Testis (tissue), 2 donors: ENCODE measurements at regions not wholly inside any gene's neighbourhood (a gene's known extent, or its start where the extent isn't known, plus 50 kb on each side); places are given as distances from the start of the nearest gene placed in this dataset.
A peak's percentile ranks its signal among the peaks of the same experiment; 100 is the strongest.

Experiments used
- DNase-seq: peaks from one replicate; pipeline ENCODE4 v3.0.0-alpha.2; 2019
- H3K27ac ChIP-seq, 2 donors: fragments of 200-600 bp; sonication (generic); one replicate each; pipeline ENCODE4 v1.5.1; 2019
- H3K27me3 ChIP-seq: fragments of 200-600 bp; sonication (generic); one replicate; pipeline ENCODE4 v1.5.1; 2019
- H3K36me3 ChIP-seq: fragments of 200-600 bp; sonication (generic); one replicate; pipeline ENCODE4 v1.5.1; 2017; ENCODE audit warnings: low read depth; ENCODE audit errors: missing control alignments
- H3K4me1 ChIP-seq: fragments of 200-600 bp; sonication (generic); one replicate; pipeline ENCODE4 v1.5.1; 2019
- H3K4me3 ChIP-seq, 2 donors: fragments of 200-600 bp; sonication (generic); one replicate each; pipeline ENCODE4 v1.5.1; 2017 to 2019
- H3K9me3 ChIP-seq: fragments of 200-600 bp; sonication (generic); one replicate; pipeline ENCODE4 v1.5.1; 2017
- POLR2A ChIP-seq: fragments of 450-650 bp; IDR thresholded peaks from one replicate; pipeline ENCODE4 v1.6.1; 2017; ENCODE audit warnings: antibody characterized with exemption, mild to moderate bottlenecking, moderate library complexity
- WGBS, 2 donors: methylation state at CpG; one replicate each; pipeline ENCODE4 v1.1.5; 2018; 5-methylcytosine and 5-hydroxymethylcytosine counted together
- intact Hi-C: fragments of 100-400 bp; cut with DNase I; formaldehyde crosslinking; loops from one replicate; pipeline ENCODE4 v1.15.1; 2023; ENCODE audit warnings: low total_unique reads
- TF ChIP-seq, protein P1 (sequence below), 3 experiments: fragments of 450-650 bp in 2 of 3; fragments of 200-600 bp in 1 of 3; sonication (generic) in 1 of 3; IDR thresholded peaks; one replicate each; pipeline ENCODE4 v1.5.1; 2016 to 2019; ENCODE audit warnings: antibody characterized with exemption in 3 of 3, mild to moderate bottlenecking in 2 of 3, moderate library complexity in 1 of 3

GRCh38 chr1:164922585-164922984, 363.6 kb downstream of the PBX1 start:
- Histone ChIP-seq H3K4me1 (no peaks in the 10 kb centered on the region), H3K9me3 (no peaks in the 10 kb centered on the region), H3K27ac (no peak overlapping the region), H3K27me3 (no peaks in the 10 kb centered on the region), H3K36me3 (no peaks in the 10 kb centered on the region), H3K4me3 (no peak overlapping the region)
- DNase-seq, result no peak
- intact Hi-C loops, result no loop called here
- TF ChIP-seq, protein P1, sequence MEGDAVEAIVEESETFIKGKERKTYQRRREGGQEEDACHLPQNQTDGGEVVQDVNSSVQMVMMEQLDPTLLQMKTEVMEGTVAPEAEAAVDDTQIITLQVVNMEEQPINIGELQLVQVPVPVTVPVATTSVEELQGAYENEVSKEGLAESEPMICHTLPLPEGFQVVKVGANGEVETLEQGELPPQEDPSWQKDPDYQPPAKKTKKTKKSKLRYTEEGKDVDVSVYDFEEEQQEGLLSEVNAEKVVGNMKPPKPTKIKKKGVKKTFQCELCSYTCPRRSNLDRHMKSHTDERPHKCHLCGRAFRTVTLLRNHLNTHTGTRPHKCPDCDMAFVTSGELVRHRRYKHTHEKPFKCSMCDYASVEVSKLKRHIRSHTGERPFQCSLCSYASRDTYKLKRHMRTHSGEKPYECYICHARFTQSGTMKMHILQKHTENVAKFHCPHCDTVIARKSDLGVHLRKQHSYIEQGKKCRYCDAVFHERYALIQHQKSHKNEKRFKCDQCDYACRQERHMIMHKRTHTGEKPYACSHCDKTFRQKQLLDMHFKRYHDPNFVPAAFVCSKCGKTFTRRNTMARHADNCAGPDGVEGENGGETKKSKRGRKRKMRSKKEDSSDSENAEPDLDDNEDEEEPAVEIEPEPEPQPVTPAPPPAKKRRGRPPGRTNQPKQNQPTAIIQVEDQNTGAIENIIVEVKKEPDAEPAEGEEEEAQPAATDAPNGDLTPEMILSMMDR (IDR thresholded peaks at IDR 0.05), result no peak
- no peak for TF ChIP-seq POLR2A

GRCh38 chr1:164921493-164921892, 362.5 kb downstream of the PBX1 start:
- Histone ChIP-seq H3K4me3 (no peak overlapping the region), H3K9me3 (no peaks in the 10 kb centered on the region), H3K4me1 (no peaks in the 10 kb centered on the region), H3K36me3 (no peaks in the 10 kb centered on the region), H3K27ac (no peak overlapping the region), H3K27me3 (no peaks in the 10 kb centered on the region)
- DNase-seq, result no peak
- intact Hi-C loops, result no loop called here
- TF ChIP-seq, protein P1 (IDR thresholded peaks at IDR 0.05), result no peak
- 75 to 84% methylated on average over 5 of the region's 5 CpGs for WGBS, 2 donors

GRCh38 chr1:164918140-164918539, 359.2 kb downstream of the PBX1 start:
- H3K36me3 ChIP-seq, result no peaks in the 10 kb centered on the region
- H3K4me1 ChIP-seq, result no peaks in the 10 kb centered on the region
- H3K27me3 ChIP-seq, result no peaks in the 10 kb centered on the region
- TF ChIP-seq, protein P1 (IDR thresholded peaks at IDR 0.05), result no peak
- TF ChIP-seq POLR2A, result no peak
- DNase-seq, result no peak
- H3K9me3 ChIP-seq, result no peaks in the 10 kb centered on the region
- intact Hi-C loops, result no loop called here
- H3K4me3 ChIP-seq, result no peak overlapping the region
- 40 to 55% methylated on average over 2 of the region's 2 CpGs for WGBS, 2 donors
- no peak overlapping the region for H3K27ac ChIP-seq

DNA sequence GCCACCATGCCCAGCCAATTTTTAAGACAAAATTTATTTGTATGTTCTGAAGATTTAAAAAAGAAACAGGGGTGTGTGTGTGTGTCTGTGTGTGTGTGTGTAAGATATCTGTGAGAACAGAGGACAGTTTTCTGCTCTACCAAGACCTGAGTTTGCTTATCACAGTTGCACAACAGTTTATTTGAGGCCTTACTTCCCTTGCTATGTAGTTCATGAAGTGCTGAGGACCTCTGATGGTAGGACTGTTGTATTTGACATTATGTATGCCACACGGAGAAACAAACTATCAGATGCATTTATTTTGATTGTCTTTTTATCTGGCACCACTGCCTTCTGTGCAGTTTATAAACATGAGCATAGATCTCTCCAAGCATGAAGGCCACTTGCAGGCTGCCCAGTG, 355.2 kb downstream of the PBX1 start:
- intact Hi-C loops, result no loop called here
- H3K4me3 ChIP-seq, result no peak overlapping the region
- H3K36me3 ChIP-seq, result no peaks in the 10 kb centered on the region
- H3K4me1 ChIP-seq, result no peaks in the 10 kb centered on the region
- H3K9me3 ChIP-seq, result no peaks in the 10 kb centered on the region
- 38 to 50% methylated on average over 1 of the region's 1 CpG for WGBS, 2 donors
- DNase-seq, result no peak
- TF ChIP-seq, protein P1 (IDR thresholded peaks at IDR 0.05), result peak in 1 of 3 experiments; percentile 14
- TF ChIP-seq POLR2A, result no peak
- no peaks in the 10 kb centered on the region for H3K27me3 ChIP-seq
- no peak overlapping the region for H3K27ac ChIP-seq

DNA sequence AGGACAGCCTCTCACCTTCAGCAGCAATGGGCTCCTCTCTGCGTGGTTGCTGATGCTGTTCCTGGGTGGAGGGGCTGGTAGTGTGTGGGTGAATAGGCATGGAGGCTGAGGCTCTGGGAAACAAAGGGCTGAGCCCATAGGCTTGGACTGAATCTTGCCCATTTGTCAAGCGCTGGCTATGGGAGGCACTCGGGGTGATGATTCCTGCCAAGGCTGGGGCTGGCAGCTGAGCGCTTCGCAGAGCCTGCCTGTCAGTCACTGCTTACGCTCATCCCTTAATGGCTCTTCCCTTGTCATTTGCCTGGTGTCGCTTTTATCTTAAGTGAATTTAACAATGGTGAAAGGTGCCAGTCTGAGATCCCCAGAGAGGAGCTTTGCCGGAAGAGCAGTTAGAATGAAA, 353.3 kb downstream of the PBX1 start:
- no peaks in the 10 kb centered on the region for H3K9me3 ChIP-seq
- no peaks in the 10 kb centered on the region for H3K4me1 ChIP-seq
- H3K27me3 ChIP-seq, result no peaks in the 10 kb centered on the region
- no peak for TF ChIP-seq POLR2A
- TF ChIP-seq, protein P1 (IDR thresholded peaks at IDR 0.05), result no peak
- intact Hi-C loops, result no loop called here
- H3K27ac ChIP-seq, result no peak overlapping the region
- DNase-seq, result no peak
- WGBS, 2 donors, result 91 to 94% methylated on average over 8 of the region's 8 CpGs
- no peaks in the 10 kb centered on the region for H3K36me3 ChIP-seq
- H3K4me3 ChIP-seq, result no peak overlapping the region
